Prostate gland (tissue), 2 donors: ENCODE measurements at regions not wholly inside any gene's neighbourhood (a gene's known extent, or its start where the extent isn't known, plus 50 kb on each side); places are given as distances from the start of the nearest gene placed in this dataset.
"Not testable (repeated sequence)": the region's sequence is repeated elsewhere in the genome, so short reads cannot be mapped to it uniquely, and the experiment has no call there.

Experiments used
- DNase-seq: peaks from one replicate; pipeline ENCODE4 v3.0.0-alpha.2; 2019; ENCODE audit warnings: low spot score
- H3K27ac ChIP-seq, 2 donors: fragments of 200-600 bp; sonication (generic); 2 replicates each; pipeline ENCODE4 v1.5.1; 2017 to 2019
- H3K27me3 ChIP-seq: fragments of 200-600 bp; sonication (generic); replicated peaks from 2 replicates; pipeline ENCODE4 v1.5.1; 2019; ENCODE audit not compliant: insufficient read depth
- H3K36me3 ChIP-seq, 2 donors: fragments of 200-600 bp; sonication (generic); 1 replicate in 1 of 2; 2 replicates in 1 of 2; pipeline versions ENCODE4 v1.5.1 to v1.8.1; 2017 to 2019
- H3K4me1 ChIP-seq: fragments of 200-600 bp; sonication (generic); replicated peaks from 2 replicates; pipeline ENCODE4 v1.5.1; 2019
- H3K4me3 ChIP-seq, 2 donors: fragments of 200-600 bp; sonication (generic); 2 replicates each; pipeline ENCODE4 v1.5.1; 2017 to 2019
- H3K9me3 ChIP-seq: fragments of 200-600 bp; sonication (generic); 2 replicates; pipeline ENCODE4 v1.5.1; 2017
- POLR2A ChIP-seq: fragments of 450-650 bp; IDR thresholded peaks from one replicate; pipeline ENCODE4 v1.6.1; 2016; ENCODE audit warnings: antibody characterized with exemption, mild to moderate bottlenecking
- POLR2AphosphoS5 ChIP-seq: sonication (generic); formaldehyde crosslinking; IDR thresholded peaks from one replicate; pipeline ENCODE4 v1.6.1; 2017; ENCODE audit warnings: antibody characterized with exemption
- WGBS: methylation state at CpG from one replicate; pipeline ENCODE4 v1.1.5; 2018; 5-methylcytosine and 5-hydroxymethylcytosine counted together
- intact Hi-C: fragments of 100-400 bp; cut with DNase I; formaldehyde crosslinking; loops from one replicate; pipeline ENCODE4 v1.14.2; 2022
- TF ChIP-seq, protein P1 (sequence below), 4 experiments: fragments of 200-600 bp in 2 of 4; fragments of 450-650 bp in 2 of 4; sonication (generic) in 2 of 4; IDR thresholded peaks; 1 replicate in 3 of 4; 2 replicates in 1 of 4; pipeline ENCODE4 v1.5.1; 2016 to 2019; ENCODE audit warnings: antibody characterized with exemption in 4 of 4, mild to moderate bottlenecking in 2 of 4, moderate library complexity in 2 of 4

DNA sequence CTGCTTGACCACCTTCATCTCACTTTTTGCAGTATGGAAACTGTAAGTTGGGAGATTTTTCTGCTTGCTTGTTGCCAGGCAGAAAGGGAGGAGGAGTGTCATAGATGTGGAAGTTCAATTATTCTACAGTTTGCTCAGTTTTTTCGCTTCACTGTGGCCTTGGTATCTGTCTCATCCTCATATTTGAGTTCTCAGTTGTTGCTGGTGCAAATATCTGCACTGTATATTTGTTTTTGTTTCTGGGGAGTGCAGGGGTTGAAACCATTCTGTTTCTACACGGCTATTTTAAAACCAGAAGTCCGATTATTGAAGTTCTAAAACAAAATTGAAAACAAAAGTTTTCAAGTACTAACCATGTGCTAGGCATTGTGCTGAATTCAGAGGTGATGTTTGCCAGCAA, 153.4 kb downstream of the JRKL start:
- DNase-seq, result no peak
- no peak overlapping the region for H3K27ac ChIP-seq
- no peaks in the 10 kb centered on the region for H3K27me3 ChIP-seq
- TF ChIP-seq, protein P1, sequence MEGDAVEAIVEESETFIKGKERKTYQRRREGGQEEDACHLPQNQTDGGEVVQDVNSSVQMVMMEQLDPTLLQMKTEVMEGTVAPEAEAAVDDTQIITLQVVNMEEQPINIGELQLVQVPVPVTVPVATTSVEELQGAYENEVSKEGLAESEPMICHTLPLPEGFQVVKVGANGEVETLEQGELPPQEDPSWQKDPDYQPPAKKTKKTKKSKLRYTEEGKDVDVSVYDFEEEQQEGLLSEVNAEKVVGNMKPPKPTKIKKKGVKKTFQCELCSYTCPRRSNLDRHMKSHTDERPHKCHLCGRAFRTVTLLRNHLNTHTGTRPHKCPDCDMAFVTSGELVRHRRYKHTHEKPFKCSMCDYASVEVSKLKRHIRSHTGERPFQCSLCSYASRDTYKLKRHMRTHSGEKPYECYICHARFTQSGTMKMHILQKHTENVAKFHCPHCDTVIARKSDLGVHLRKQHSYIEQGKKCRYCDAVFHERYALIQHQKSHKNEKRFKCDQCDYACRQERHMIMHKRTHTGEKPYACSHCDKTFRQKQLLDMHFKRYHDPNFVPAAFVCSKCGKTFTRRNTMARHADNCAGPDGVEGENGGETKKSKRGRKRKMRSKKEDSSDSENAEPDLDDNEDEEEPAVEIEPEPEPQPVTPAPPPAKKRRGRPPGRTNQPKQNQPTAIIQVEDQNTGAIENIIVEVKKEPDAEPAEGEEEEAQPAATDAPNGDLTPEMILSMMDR (IDR thresholded peaks at IDR 0.05), result no peak
- TF ChIP-seq POLR2A (no peak), POLR2AphosphoS5 (no peak)
- no peaks in the 10 kb centered on the region for H3K36me3 ChIP-seq
- WGBS, result 82% methylated on average over 3 of the region's 3 CpGs
- no peaks in the 10 kb centered on the region for H3K9me3 ChIP-seq
- no peaks in the 10 kb centered on the region for H3K4me1 ChIP-seq
- no peak overlapping the region for H3K4me3 ChIP-seq
- intact Hi-C loops, result no loop called here

DNA sequence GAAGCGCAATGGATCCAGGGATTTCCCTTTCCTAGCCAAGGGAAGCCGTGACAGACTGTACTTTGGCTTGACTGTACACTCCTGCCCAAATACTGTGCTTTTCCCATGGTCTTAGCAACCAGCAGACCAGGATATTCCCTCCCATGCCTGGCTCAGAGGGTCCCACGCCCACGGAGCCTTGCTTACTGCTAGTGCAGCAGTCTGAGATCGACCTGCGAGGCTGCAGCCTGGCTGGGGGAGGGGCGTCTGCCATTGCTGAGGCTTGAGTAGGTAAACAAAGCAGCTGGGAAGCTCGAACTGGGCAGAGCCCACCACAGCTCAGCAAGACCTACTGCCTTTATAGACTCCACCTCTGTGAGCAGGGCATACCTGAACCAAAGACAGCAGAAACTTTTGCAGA, 155.4 kb downstream of the JRKL start:
- H3K27ac ChIP-seq, DNase-seq, intact Hi-C loops, H3K27me3 ChIP-seq, H3K36me3 ChIP-seq, H3K4me3 ChIP-seq, H3K9me3 ChIP-seq, H3K4me1 ChIP-seq: not testable (repeated sequence)
- 62% methylated on average over 8 of the region's 8 CpGs for WGBS

DNA sequence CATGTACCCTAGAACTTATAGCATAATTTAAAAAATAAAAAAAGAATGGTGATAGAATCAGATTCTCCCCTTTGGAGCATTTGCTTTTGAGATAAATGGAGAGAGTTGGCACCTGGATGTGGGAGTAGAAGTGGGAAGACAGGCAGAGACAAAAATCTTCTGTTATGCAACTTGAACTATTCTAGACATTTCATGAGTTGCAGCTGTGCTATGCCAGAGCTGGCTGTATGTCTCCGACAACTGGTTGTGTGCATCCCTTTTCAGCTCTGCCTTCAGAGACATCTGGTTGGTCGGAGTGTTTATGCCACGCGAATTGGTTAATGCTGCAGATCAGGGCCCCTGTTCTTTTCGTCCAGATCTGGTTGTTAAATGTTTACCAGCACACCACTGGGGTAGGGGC, 161.3 kb downstream of the JRKL start:
- no peak overlapping the region for H3K27ac ChIP-seq
- DNase-seq, result no peak
- no peaks in the 10 kb centered on the region for H3K27me3 ChIP-seq
- H3K4me1 ChIP-seq, result no peaks in the 10 kb centered on the region
- H3K4me3 ChIP-seq, result no peak overlapping the region
- H3K36me3 ChIP-seq, result no peaks in the 10 kb centered on the region
- TF ChIP-seq, protein P1 (IDR thresholded peaks at IDR 0.05), result no peak
- no peak for TF ChIP-seq POLR2AphosphoS5
- TF ChIP-seq POLR2A, result no peak
- no peaks in the 10 kb centered on the region for H3K9me3 ChIP-seq
- intact Hi-C loops, result no loop called here
- WGBS, result 76% methylated on average over 5 of the region's 5 CpGs

DNA sequence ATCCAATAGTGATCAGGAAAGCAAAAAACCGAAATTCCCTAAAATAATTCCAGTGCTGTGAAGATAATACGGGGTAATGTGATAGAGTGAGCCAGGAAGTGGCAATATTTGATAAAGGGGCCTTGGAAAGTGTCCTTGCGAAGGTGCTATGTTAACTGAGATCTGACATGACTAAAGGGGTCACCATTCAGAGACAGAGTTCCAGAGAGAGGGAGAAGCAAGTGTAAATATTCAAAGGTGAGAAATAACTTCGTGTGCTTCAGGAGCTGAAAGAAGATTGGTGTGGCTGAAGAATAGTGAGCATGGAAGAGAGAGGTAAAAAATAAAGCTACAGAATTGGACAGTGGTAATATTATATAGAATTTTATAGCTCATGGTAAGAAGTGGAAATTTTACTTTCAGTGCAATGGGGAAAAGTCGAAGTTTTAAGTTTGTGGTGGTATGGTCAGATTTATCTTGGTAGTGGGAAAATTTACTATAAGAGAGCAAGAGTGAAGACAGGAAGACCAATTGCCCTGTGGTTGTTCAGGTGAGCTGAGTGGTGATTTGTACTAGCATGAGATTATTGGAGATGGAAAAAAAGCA, 164.5 kb downstream of the JRKL start:
- no peaks in the 10 kb centered on the region for H3K27me3 ChIP-seq
- intact Hi-C loops, result no loop called here
- H3K4me1 ChIP-seq, result no peaks in the 10 kb centered on the region
- H3K9me3 ChIP-seq, result no peaks in the 10 kb centered on the region
- TF ChIP-seq POLR2A, result no peak
- TF ChIP-seq, protein P1 (IDR thresholded peaks at IDR 0.05), result no peak
- TF ChIP-seq POLR2AphosphoS5, result no peak
- no peak overlapping the region for H3K4me3 ChIP-seq
- no peak for DNase-seq
- no peak overlapping the region for H3K27ac ChIP-seq
- no peaks in the 10 kb centered on the region for H3K36me3 ChIP-seq
- 79% methylated on average over 5 of the region's 5 CpGs for WGBS

DNA sequence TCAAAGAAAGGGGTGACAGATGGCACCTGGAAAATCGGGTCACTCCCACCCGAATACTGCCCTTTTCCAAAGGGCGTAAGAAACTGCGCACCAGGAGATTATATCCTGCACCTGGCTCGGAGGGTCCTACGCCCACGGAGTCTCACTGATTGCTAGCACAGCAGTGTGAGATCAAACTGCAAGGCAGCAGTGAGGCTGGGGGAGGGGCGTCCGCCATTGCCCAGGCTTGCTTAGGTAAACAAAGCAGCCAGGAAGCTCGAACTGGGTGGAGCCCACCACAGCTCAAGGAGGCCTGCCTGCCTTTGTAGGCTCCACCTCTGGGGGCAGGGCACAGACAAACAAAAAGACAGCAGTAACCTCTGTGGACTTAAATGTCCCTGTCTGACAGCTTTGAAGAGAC, 166.0 kb downstream of the JRKL start:
- intact Hi-C loops, H3K27ac ChIP-seq, H3K36me3 ChIP-seq, H3K27me3 ChIP-seq, DNase-seq, H3K9me3 ChIP-seq, H3K4me1 ChIP-seq, H3K4me3 ChIP-seq: not testable (repeated sequence)
- 88% methylated on average over 9 of the region's 10 CpGs for WGBS

DNA sequence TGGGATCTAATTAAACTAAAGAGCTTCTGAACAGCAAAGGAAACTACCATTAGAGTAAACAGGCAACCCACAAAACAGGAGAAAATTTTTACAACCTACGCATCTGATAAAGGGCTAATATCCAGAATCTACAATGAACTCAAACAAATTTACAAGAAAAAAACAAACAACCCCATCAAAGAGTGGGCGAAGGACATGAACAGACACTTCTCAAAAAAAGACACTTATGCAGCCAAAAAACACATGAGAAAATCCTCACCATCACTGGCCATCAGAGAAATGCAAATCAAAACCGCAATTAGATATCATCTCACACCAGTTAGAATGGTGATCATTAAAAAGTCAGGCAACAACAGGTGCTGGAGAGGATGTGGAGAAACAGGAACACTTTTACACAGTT, 170.9 kb downstream of the JRKL start:
- not testable (repeated sequence) for DNase-seq

More for the DNA sequence above, 170.9 kb downstream of the JRKL start:
- H3K27ac ChIP-seq, H3K9me3 ChIP-seq, intact Hi-C loops, H3K4me3 ChIP-seq, H3K36me3 ChIP-seq, H3K27me3 ChIP-seq, H3K4me1 ChIP-seq: not testable (repeated sequence)
- 89% methylated on average over 3 of the region's 3 CpGs for WGBS
